ENCODE measurements at regions not wholly inside any gene's neighbourhood (a gene's known extent, or its start where the extent isn't known, plus 50 kb on each side); places are given as distances from the start of the nearest gene placed in this dataset.

GRCh38 chr3:25888892-25889524, 99.1 kb downstream of the OXSM start:
- POLR2A ChIA-PET, result no interaction called here
- CTCF ChIA-PET, result interaction anchor here (0.9 to 1.6 kb wide), 3 partner anchors 9 to 43 kb away, joined by 3 to 4 read pairs (median 3); no protein-coding TSS in a partner anchor
- no peak for DNase-seq (ENCODE audit: extremely low spot score)
- TF ChIP-seq CTCF (IDR thresholded peaks at IDR 0.05; ENCODE audit: control extremely low read depth, extremely low read depth, low read depth, missing control alignments), result no peak

DNA sequence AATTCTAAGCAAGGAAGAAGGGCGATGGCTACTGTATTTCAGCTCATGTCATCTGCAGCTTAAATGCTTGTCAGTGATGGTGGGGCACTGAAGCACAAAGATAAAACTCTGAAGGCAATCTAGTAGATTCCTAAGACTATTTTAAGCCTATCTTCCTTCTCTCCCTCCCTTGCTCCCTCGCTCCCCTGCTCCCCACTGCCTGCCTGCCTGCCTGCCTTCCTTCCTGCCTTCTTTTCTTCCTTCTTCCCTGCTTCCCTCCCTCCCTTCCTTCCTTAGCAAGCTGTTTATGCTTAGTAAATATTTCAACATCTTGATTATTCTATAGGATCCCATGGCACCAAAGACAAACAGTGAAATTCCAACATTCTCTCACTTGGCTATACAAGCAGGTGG, 99.6 kb downstream of the OXSM start:
- ChIA-PET POLR2A (no interaction called here), CTCF (interaction anchor here (1.0 to 1.3 kb wide), 2 partner anchors 9 to 17 kb away, joined by 3 read pairs; no protein-coding TSS in a partner anchor)

GRCh38 chr3:25894101-25894500, 104.2 kb downstream of the OXSM start:
- CTCF ChIA-PET, result interaction anchor here (1.0 to 2.3 kb wide), 5 partner anchors 11 to 245 kb away, joined by 3 to 10 read pairs (median 3); no protein-coding TSS in a partner anchor
- TF ChIP-seq CTCF (IDR thresholded peaks at IDR 0.05; ENCODE audit: control extremely low read depth, extremely low read depth, low read depth, missing control alignments), result no peak
- POLR2A ChIA-PET, result no interaction called here
- DNase-seq (ENCODE audit: extremely low spot score), result no peak

More for the DNA sequence above, 99.6 kb downstream of the OXSM start:
- DNase-seq (ENCODE audit: extremely low spot score), result no peak
- TF ChIP-seq CTCF (IDR thresholded peaks at IDR 0.05; ENCODE audit: control extremely low read depth, extremely low read depth, low read depth, missing control alignments), result no peak

DNA sequence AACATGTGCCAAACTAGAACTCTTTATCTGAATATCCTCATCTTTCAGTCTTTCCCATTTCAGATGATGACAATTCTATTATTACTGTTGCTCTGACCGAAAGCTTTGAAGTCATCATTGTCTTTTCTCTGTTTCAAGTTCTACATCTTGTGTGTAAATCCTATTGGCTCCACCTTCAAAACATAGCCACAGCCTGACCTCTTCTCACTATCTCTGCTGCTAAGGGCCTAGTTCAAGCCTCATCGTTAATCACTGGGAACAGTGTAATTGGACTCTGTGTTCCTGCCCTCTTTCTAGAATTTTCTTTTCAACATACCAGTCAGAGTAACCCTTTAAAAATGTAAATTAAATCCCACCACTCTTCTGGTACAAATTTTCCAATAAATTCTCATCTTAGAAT, 105.1 kb downstream of the OXSM start:
- no peak for DNase-seq (ENCODE audit: extremely low spot score)
- POLR2A ChIA-PET, result no interaction called here
- CTCF ChIA-PET, result interaction anchor here (1.4 to 2.3 kb wide), 3 partner anchors 10 to 246 kb away, joined by 3 to 10 read pairs (median 5); no protein-coding TSS in a partner anchor
- TF ChIP-seq CTCF (IDR thresholded peaks at IDR 0.05; ENCODE audit: control extremely low read depth, extremely low read depth, low read depth, missing control alignments), result no peak

GRCh38 chr3:25895443-25895842, 105.6 kb downstream of the OXSM start:
- ChIA-PET POLR2A (no interaction called here), CTCF (interaction anchor here (2.3 kb wide), 1 partner anchor 247 kb away, joined by 10 read pairs; no protein-coding TSS in a partner anchor)
- no peak for DNase-seq (ENCODE audit: extremely low spot score)

DNA sequence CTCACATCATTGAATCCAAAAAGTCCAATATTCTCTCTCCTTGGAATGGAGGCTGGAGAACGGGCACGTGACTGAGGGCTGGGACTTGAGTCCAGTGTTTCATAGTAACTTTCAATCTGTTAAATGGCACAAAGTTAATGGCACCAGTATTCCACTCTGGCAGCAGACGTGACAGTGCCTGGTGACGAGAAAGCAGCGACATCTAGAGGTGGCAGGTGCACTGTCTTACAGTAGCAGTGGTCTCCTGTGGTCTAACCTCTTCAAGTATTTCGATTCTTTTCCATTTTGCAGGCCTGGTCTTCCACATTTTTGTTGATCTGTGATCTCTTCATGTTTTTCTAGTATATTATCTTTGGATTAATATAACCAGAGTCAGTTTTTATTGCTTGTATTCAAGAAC, 107.1 kb downstream of the OXSM start:
- ChIA-PET CTCF (no interaction called here), POLR2A (no interaction called here)
- peak; percentile 59 for TF ChIP-seq CTCF (IDR thresholded peaks at IDR 0.05; ENCODE audit: control extremely low read depth, extremely low read depth, low read depth, missing control alignments)
- DNase-seq (ENCODE audit: extremely low spot score), result peak; percentile 70

More at GRCh38 chr3:25895443-25895842, 105.6 kb downstream of the OXSM start:
- TF ChIP-seq CTCF (IDR thresholded peaks at IDR 0.05; ENCODE audit: control extremely low read depth, extremely low read depth, low read depth, missing control alignments), result no peak
